Colonic mucosa (tissue), 4 donors: ENCODE measurements at regions not wholly inside any gene's neighbourhood (a gene's known extent, or its start where the extent isn't known, plus 50 kb on each side); places are given as distances from the start of the nearest gene placed in this dataset.

ENCODE experiments used
- DNase-seq: peaks from one replicate; pipeline ENCODE4 v3.0.0-alpha.2; 2020
- H3K27ac ChIP-seq: fragments of 200-600 bp; one replicate; pipeline ENCODE4 v1.8.0; 2021
- H3K27me3 ChIP-seq: fragments of 200-600 bp; one replicate; pipeline ENCODE4 v1.8.0; 2021
- H3K36me3 ChIP-seq: fragments of 200-600 bp; one replicate; pipeline ENCODE4 v1.8.0; 2021
- H3K4me1 ChIP-seq: fragments of 200-600 bp; one replicate; pipeline ENCODE4 v1.8.0; 2021; ENCODE audit warnings: mild to moderate bottlenecking
- H3K4me3 ChIP-seq: fragments of 200-600 bp; one replicate; pipeline ENCODE4 v1.8.0; 2021
- H3K9ac ChIP-seq, 2 donors: one replicate each; pipeline ENCODE4 v1.7.0; 2013; ENCODE audit warnings: control low read depth in 2 of 2, low read depth in 2 of 2, low read length in 2 of 2
- H3K9me3 ChIP-seq: fragments of 200-600 bp; one replicate; pipeline ENCODE4 v1.8.0; 2021
- intact Hi-C: fragments of 100-400 bp; cut with DNase I; formaldehyde crosslinking; loops from one replicate; pipeline ENCODE4 v1.14.1; 2022
- TF ChIP-seq, protein P1 (sequence below): fragments of 200-600 bp; IDR thresholded peaks from one replicate; pipeline ENCODE4 v1.8.0; 2022; ENCODE audit warnings: antibody characterized with exemption, mild to moderate bottlenecking
- donor health status: healthy.
- donor health status: DM: no; HTN: no; CAD: no.
- donor health status: DM: no; HTN: no; CAD: no.

DNA sequence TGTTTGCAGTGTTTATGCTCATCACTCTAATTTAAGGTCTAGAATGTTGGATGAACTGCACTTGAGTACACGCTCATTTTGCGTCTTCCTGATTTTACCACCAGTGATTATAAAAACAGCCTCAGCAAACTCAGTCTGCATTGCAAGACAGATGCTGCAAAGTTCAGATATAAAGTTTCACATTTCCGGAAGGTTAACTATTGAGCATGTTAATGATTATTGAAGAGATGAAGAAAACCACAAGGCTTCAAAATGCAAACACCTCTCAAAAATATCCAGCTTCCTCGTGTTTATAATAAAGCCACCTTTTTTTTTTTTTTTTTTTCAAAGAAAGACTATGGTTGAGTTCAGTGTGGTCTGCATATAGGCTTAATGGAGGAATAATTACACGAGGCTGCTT, 92.1 kb upstream of the BMP4 start:
- Histone ChIP-seq H3K27me3 (no peaks in the 10 kb centered on the region), H3K9ac (no peak overlapping the region), H3K4me3 (no peak overlapping the region), H3K36me3 (no peaks in the 10 kb centered on the region), H3K27ac (peak overlapping the region; percentile 28), H3K4me1 (no peaks in the 10 kb centered on the region), H3K9me3 (no peaks in the 10 kb centered on the region)
- TF ChIP-seq, protein P1, sequence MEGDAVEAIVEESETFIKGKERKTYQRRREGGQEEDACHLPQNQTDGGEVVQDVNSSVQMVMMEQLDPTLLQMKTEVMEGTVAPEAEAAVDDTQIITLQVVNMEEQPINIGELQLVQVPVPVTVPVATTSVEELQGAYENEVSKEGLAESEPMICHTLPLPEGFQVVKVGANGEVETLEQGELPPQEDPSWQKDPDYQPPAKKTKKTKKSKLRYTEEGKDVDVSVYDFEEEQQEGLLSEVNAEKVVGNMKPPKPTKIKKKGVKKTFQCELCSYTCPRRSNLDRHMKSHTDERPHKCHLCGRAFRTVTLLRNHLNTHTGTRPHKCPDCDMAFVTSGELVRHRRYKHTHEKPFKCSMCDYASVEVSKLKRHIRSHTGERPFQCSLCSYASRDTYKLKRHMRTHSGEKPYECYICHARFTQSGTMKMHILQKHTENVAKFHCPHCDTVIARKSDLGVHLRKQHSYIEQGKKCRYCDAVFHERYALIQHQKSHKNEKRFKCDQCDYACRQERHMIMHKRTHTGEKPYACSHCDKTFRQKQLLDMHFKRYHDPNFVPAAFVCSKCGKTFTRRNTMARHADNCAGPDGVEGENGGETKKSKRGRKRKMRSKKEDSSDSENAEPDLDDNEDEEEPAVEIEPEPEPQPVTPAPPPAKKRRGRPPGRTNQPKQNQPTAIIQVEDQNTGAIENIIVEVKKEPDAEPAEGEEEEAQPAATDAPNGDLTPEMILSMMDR, result no peak
- no peak for DNase-seq
- intact Hi-C loops, result no loop called here

DNA sequence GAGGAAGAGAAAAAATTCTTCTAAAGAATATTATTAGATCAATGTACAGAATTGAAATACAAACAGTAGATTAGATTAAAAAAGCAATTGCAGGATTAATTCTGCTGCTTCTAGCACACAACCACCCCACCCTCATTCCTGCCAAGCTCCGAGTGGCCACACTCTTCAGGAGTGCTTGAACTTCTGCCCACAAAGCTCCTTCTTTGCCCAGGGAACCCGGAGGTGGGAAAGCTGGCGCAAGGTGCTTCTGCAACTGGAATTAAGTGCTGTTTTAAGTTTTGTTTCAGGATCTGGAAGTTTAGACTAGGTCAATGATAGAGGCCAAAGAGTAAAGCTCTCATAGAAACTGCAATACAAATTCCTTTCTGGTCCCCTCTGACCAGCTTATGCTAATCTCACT, 94.1 kb upstream of the BMP4 start:
- TF ChIP-seq, protein P1, result no peak
- Histone ChIP-seq H3K9ac (no peak overlapping the region), H3K4me3 (no peak overlapping the region), H3K4me1 (no peaks in the 10 kb centered on the region), H3K36me3 (no peaks in the 10 kb centered on the region), H3K9me3 (no peaks in the 10 kb centered on the region), H3K27ac (no peak overlapping the region), H3K27me3 (no peaks in the 10 kb centered on the region)
- no peak for DNase-seq
- intact Hi-C loops, result no loop called here

GRCh38 chr14:54052696-54053385, 96.2 kb upstream of the BMP4 start:
- Histone ChIP-seq H3K4me1 (no peaks in the 10 kb centered on the region), H3K9me3 (no peaks in the 10 kb centered on the region), H3K4me3 (no peak overlapping the region), H3K36me3 (no peaks in the 10 kb centered on the region), H3K27ac (no peak overlapping the region), H3K9ac (no peak overlapping the region), H3K27me3 (no peaks in the 10 kb centered on the region)
- no peak for DNase-seq
- intact Hi-C loops, result no loop called here
- TF ChIP-seq, protein P1, result no peak

DNA sequence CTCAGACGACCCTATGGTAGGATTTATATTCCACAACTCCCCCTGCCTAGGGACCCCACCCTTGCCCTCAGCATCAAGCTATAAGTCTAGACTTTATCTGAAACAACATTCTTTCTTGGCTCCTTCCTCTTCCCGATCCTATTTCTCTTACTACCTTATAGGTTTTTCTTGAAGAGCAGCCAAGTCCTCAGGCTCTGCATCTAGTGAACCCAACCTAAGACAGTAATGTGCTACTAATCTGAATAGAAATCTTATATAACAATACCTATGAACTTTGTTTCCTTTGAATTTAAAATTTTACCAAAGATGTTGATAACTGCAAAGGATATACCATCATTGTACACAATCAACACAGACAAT, 96.7 kb upstream of the BMP4 start:
- DNase-seq, result no peak
- Histone ChIP-seq H3K36me3 (no peaks in the 10 kb centered on the region), H3K9me3 (no peaks in the 10 kb centered on the region), H3K4me1 (no peaks in the 10 kb centered on the region), H3K9ac (no peak overlapping the region), H3K4me3 (no peak overlapping the region), H3K27ac (no peak overlapping the region), H3K27me3 (no peaks in the 10 kb centered on the region)
- intact Hi-C loops, result no loop called here
- TF ChIP-seq, protein P1, result no peak

DNA sequence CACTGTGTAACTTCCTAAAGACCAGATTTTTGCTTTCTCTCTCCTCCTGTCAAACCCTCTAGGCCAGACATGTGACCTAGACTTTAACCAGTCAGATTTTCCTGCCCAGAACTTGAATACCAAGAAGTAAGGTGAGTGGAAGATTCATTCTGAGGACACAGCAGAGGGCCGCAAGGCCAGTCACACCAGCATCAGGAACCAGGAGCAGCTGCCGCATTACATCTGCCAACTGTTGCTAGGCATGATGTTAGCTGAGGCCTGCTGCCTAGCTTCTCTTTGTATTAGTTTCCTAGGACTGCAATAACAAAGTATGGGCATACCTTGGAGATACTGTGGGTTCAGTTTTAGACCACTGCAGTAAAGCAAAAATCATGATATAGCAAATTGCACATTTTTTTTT, 101.9 kb upstream of the BMP4 start:
- Histone ChIP-seq H3K27me3 (no peaks in the 10 kb centered on the region), H3K9ac (no peak overlapping the region), H3K4me1 (no peaks in the 10 kb centered on the region), H3K9me3 (no peaks in the 10 kb centered on the region), H3K27ac (no peak overlapping the region), H3K36me3 (no peaks in the 10 kb centered on the region), H3K4me3 (no peak overlapping the region)
- DNase-seq, result no peak
- intact Hi-C loops, result no loop called here
- TF ChIP-seq, protein P1, result no peak
